SK-N-SH (cell line): ENCODE measurements at regions not wholly inside any gene's neighbourhood (a gene's known extent, or its start where the extent isn't known, plus 50 kb on each side); places are given as distances from the start of the nearest gene placed in this dataset.

ENCODE experiments used
- EP300 ChIP-seq, 2 experiments: IDR thresholded peaks; 2 replicates each; pipeline versions ENCODE4 v1.4.0 to v1.6.1; 2012; ENCODE audit warnings: borderline replicate concordance in 1 of 2, low read depth in 1 of 2, low read length in 1 of 2
- NFIC ChIP-seq: IDR thresholded peaks from 2 replicates; pipeline ENCODE4 v1.4.0; 2012; ENCODE audit warnings: borderline replicate concordance
- REST ChIP-seq: IDR thresholded peaks from 2 replicates; pipeline ENCODE4 v1.6.1; 2012; ENCODE audit warnings: mild to moderate bottlenecking, low read depth, low read length, moderate library complexity
- SMC3 ChIP-seq: IDR thresholded peaks from 2 replicates; pipeline ENCODE4 v1.6.1; 2012; ENCODE audit warnings: low read depth, low read length, improper control_type of control experiment
- YY1 ChIP-seq: IDR thresholded peaks from 2 replicates; pipeline ENCODE4 v1.4.0; 2012; ENCODE audit warnings: low read depth, mild to moderate bottlenecking
- TF ChIP-seq, protein P1 (sequence below): fragments of 200-600 bp; sonication (generic); IDR thresholded peaks from 2 replicates; pipeline ENCODE4 v1.6.1; 2017; ENCODE audit warnings: antibody characterized with exemption, mild to moderate bottlenecking, moderate library complexity
- TF ChIP-seq, protein P2 (sequence below): fragments of 150-350 bp; IDR thresholded peaks from 2 replicates; pipeline ENCODE4 v1.6.1; 2017; ENCODE audit warnings: antibody characterized with exemption, low read length, low read depth, borderline replicate concordance

DNA sequence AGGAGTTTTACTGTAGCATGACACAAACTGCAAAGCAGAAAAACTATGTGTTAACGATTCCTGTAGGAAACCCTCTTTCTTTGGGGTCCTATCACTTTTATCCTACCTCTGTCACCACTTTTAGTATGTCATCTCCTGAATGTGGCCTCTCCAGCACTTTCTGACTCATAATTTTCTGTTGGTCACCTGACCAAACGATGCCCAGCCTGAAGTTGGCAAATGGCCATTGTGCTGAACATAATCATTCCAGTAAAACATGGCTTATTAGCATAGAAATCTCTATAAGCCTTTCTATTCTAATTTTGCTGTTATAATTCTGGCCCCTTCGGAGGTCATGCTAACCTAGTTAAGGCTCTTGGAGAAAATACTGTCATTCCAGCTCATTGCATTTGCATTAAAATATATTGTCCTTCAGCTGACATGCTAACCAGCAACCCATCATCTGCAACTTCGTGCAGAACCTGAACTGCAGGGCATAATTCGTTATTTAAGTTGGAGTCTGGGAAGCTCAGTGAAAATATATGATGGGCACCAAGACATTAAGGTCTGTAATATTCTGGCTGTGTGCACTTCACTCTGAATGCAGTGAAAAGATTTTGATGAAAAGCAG is 140.3 kb downstream of the NMUR2 start:
- TF ChIP-seq YY1, result no peak
- TF ChIP-seq, protein P1, sequence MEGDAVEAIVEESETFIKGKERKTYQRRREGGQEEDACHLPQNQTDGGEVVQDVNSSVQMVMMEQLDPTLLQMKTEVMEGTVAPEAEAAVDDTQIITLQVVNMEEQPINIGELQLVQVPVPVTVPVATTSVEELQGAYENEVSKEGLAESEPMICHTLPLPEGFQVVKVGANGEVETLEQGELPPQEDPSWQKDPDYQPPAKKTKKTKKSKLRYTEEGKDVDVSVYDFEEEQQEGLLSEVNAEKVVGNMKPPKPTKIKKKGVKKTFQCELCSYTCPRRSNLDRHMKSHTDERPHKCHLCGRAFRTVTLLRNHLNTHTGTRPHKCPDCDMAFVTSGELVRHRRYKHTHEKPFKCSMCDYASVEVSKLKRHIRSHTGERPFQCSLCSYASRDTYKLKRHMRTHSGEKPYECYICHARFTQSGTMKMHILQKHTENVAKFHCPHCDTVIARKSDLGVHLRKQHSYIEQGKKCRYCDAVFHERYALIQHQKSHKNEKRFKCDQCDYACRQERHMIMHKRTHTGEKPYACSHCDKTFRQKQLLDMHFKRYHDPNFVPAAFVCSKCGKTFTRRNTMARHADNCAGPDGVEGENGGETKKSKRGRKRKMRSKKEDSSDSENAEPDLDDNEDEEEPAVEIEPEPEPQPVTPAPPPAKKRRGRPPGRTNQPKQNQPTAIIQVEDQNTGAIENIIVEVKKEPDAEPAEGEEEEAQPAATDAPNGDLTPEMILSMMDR, result no peak
- no peak for TF ChIP-seq NFIC
- no peak for TF ChIP-seq SMC3
- TF ChIP-seq EP300 (IDR thresholded peaks at IDR 0.05; ENCODE audit: borderline replicate concordance in 1 of 2, low read depth in 1 of 2, low read length in 1 of 2), result no peak
- TF ChIP-seq REST, result no peak
- TF ChIP-seq, protein P2, sequence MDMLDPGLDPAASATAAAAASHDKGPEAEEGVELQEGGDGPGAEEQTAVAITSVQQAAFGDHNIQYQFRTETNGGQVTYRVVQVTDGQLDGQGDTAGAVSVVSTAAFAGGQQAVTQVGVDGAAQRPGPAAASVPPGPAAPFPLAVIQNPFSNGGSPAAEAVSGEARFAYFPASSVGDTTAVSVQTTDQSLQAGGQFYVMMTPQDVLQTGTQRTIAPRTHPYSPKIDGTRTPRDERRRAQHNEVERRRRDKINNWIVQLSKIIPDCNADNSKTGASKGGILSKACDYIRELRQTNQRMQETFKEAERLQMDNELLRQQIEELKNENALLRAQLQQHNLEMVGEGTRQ, result no peak
